ENCODE measurements at regions not wholly inside any gene's neighbourhood (a gene's known extent, or its start where the extent isn't known, plus 50 kb on each side); places are given as distances from the start of the nearest gene placed in this dataset.

- Mint-ChIP-seq H3K4me3 (no peak overlapping the region), H3K27ac (no peak overlapping the region), H3K27me3 (ENCODE audit: insufficient read depth) (no peaks in the 10 kb centered on the region), H3K36me3 (ENCODE audit: low read depth) (no peaks in the 10 kb centered on the region), H3K4me1 (ENCODE audit: low read depth) (no peaks in the 10 kb centered on the region), H3K9me3 (peaks cover 17% of the 10 kb centered on the region)
- no peak for DNase-seq
- no peak for TF ChIP-seq CTCF (IDR thresholded peaks at IDR 0.05)
These were observed 2700.3 kb downstream of the ARAP2 start for GRCh38 chr4:33543941-33544450.

GRCh38 chr4:33551244-33551643 is 2693.1 kb downstream of the ARAP2 start:
- H3K9me3 Mint-ChIP-seq = peaks cover 8% of the 10 kb centered on the region
- H3K4me3 Mint-ChIP-seq = no peak overlapping the region
- H3K4me1 Mint-ChIP-seq (ENCODE audit: low read depth) = no peaks in the 10 kb centered on the region
- no peaks in the 10 kb centered on the region for H3K36me3 Mint-ChIP-seq (ENCODE audit: low read depth)
- no peak for TF ChIP-seq CTCF (IDR thresholded peaks at IDR 0.05)
- no peaks in the 10 kb centered on the region; the same call in 1 of the 2 replicates for H3K27me3 Mint-ChIP-seq (ENCODE audit: insufficient read depth)
- DNase-seq = no peak
- no peak overlapping the region for H3K27ac Mint-ChIP-seq

- no peak for TF ChIP-seq CTCF (IDR thresholded peaks at IDR 0.05)
- no peak for DNase-seq
- Mint-ChIP-seq H3K27ac (no peak overlapping the region), H3K9me3 (peaks cover 3% of the 10 kb centered on the region; the same call in 1 of the 2 replicates), H3K4me1 (ENCODE audit: low read depth) (no peaks in the 10 kb centered on the region), H3K36me3 (ENCODE audit: low read depth) (no peaks in the 10 kb centered on the region), H3K27me3 (ENCODE audit: insufficient read depth) (no peaks in the 10 kb centered on the region), H3K4me3 (no peak overlapping the region)
These were observed 2683.1 kb downstream of the ARAP2 start for GRCh38 chr4:33561259-33561658.

GRCh38 chr4:33566649-33567048 is 2677.7 kb downstream of the ARAP2 start:
- no peak for DNase-seq
- Mint-ChIP-seq H3K9me3 (no peaks in the 10 kb centered on the region), H3K27ac (no peak overlapping the region), H3K36me3 (ENCODE audit: low read depth) (no peaks in the 10 kb centered on the region), H3K4me3 (no peak overlapping the region), H3K27me3 (ENCODE audit: insufficient read depth) (no peaks in the 10 kb centered on the region), H3K4me1 (ENCODE audit: low read depth) (no peaks in the 10 kb centered on the region)
- TF ChIP-seq CTCF (IDR thresholded peaks at IDR 0.05) = no peak

GRCh38 chr4:33577791-33578190 is 2666.5 kb downstream of the ARAP2 start:
- no peak for DNase-seq
- Mint-ChIP-seq H3K4me3 (no peak overlapping the region), H3K9me3 (peaks cover 5% of the 10 kb centered on the region; the same call in 1 of the 2 replicates), H3K4me1 (ENCODE audit: low read depth) (no peaks in the 10 kb centered on the region), H3K27ac (no peak overlapping the region), H3K36me3 (ENCODE audit: low read depth) (no peaks in the 10 kb centered on the region), H3K27me3 (ENCODE audit: insufficient read depth) (no peaks in the 10 kb centered on the region)
- TF ChIP-seq CTCF (IDR thresholded peaks at IDR 0.05) = no peak

- Mint-ChIP-seq H3K27me3 (ENCODE audit: insufficient read depth) (no peaks in the 10 kb centered on the region), H3K36me3 (ENCODE audit: low read depth) (no peaks in the 10 kb centered on the region), H3K4me1 (ENCODE audit: low read depth) (no peaks in the 10 kb centered on the region), H3K9me3 (peaks cover 5% of the 10 kb centered on the region; the same call in 1 of the 2 replicates), H3K27ac (no peak overlapping the region), H3K4me3 (peak overlapping the region; percentile 23; the same call in 1 of the 2 replicates)
- no peak for DNase-seq
- TF ChIP-seq CTCF (IDR thresholded peaks at IDR 0.05) = no peak
These were observed 2664.4 kb downstream of the ARAP2 start for GRCh38 chr4:33579951-33580350.

All from HFFc6 (cell line).